Stimulated activated CD4-positive, alpha-beta T cell treated with anti-CD3 and anti-CD28 coated beads, Interleukin-12 subunit alpha, Interleukin-12 subunit beta, amount 100 ng/mL, for 48 hours (primary cell): ENCODE measurements at regions not wholly inside any gene's neighbourhood (a gene's known extent, or its start where the extent isn't known, plus 50 kb on each side); places are given as distances from the start of the nearest gene placed in this dataset.

Experiments
- DNase-seq, 3 donors: peaks; one replicate each; pipeline ENCODE4 v3.0.0-alpha.2; 2020; ENCODE audit warnings: low read depth in 2 of 3, low spot score in 1 of 3

DNA sequence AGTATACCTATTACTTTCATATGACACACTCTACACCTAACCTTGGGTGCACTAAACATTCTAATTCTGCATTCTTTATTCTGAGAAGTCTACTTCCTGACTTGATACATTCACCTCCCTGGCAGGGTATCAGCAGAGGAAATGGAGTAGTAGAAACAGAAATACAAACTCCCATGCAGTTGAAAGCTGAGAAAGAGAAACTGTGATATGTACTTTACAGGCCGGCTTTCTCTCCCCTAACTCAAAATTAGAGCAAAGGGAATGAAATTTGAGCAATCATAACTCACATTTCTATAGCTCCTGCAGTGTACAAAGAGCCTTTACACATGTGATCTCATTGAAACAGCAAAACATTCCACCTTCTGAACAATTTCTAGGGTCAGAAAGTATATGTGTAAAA lies 135.5 kb upstream of the COL8A1 start:
- no peak for DNase-seq

DNA sequence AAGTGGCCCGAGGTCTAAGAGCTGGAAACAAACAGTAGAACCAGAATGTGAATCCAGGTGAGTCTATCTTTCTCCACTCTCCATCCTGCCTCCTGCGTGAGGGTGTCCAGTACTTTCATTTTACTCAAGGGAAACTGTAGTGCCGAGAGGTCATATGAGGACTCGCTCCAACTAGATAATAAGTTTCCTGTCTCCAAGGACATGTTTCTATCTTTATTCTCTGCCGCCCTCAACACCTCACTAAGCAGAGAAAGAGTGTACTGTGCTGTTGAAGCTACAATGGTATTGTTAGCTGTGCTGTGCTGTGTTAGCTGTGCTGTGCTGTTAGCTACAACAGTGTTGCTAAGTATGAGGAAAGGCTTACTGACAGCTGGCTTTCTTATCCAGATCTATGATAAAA lies 137.9 kb upstream of the COL8A1 start:
- DNase-seq, result no peak

DNA sequence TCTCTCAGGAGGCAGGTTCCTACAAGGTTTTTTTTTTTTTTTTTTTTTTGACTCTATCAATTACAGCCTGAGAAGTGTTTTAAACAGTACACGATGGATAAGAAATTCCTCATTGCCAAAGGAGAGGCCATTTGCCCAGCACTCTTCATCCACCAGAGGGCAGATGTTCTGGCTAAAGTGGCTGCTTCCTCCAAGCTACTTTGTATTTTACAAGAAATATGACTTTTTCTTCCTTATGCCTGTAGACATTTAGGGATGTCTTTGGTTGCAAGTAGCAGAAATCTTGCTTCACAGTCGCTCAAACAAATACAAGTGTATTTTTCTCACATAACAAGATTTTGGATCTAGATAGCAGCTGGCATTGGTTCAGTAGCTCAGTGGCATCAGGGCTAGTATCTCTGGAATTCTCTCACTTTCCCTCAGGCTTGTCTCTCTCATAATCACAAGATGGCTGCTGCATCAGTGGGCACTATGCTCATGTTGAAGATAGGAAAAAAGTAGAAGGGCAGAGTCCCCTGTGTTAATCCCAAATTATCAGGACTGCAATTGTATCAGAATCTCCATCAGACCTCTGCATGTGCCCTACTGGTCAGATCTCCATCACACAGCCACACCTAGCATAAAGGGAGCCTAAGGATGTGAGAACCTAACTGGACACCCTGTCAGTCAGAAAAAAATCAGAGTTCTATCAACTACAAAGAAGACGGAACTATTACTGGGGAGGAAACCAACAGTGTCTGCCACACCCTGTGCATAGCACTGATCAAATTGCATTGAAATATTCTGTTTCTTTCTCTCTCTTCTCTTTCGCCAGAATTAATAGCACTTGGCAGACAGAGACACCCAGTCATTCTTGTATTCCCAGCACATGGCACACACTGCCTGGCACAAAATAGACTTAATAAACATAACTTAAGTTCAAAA lies 138.9 kb upstream of the COL8A1 start:
- DNase-seq, result no peak

DNA sequence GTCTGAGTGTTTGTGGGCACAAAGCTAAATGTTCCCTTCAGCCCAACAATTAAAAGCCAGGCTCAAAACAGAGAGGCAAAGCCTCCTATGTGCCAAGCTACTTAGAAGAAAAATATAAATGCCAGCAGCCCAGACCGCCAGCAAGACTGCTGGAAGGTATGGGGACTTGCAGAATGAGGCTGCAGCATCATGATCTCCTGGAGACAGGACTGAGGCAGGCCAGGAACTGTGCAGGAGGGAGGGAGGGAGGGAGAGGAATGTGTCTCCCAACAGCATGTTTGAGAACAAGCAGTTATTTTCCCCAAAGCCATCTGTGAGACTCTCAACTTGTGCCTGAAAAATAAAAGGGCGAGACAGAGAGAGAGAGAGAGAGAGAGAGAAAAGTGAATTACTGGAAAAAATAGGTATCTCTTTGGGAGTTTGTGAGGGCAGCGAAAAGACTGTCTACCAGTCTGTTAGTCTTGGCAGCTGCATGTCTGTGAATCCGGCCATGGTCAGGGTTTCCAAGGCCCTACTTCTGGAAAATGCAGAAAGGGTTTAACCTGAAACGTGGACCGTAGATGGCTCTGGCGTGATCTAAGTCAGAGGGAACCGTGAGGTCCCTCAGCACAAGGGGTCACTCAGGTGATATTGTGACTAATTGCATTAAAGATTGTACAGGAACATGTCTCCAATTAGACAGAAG lies 139.7 kb upstream of the COL8A1 start:
- no peak for DNase-seq

DNA sequence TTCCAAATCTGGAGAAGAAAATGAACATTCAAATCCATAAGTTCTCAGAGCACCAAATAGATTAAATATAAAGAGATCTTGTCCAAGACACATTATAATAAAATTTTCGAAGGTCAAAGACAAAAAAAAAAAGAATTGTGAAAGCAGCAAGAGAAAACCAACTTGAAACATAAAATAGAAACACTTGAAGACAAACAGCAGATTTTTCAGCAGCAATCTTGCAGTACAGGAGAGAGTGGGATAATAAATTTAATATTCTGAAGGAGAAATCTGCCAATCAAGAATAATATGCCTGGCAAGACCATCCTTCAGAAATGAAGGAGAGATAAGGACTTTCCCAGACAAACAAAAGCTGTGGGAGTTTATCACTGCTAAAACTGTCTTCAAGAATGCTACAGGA lies 150.5 kb upstream of the COL8A1 start:
- DNase-seq, result no peak

DNA sequence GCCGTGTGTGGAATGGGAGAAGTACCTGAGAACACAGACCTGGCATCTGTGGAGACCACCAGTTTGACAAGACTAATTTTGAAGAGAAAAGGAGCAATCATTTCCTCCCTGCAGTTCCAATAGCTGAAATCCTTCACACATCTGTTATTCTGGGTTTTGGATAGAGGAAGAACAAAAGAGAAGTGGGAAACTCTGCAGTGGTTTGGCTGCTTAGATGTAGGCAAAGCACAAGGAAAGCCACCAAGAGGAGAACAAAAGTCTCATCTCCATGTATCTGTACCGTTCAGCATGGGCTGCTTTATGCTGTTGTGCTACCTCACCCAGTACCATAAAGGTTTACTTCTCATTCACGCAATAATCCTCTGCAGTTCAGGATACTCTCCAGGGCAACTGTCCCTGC lies 153.1 kb upstream of the COL8A1 start:
- DNase-seq, result no peak

DNA sequence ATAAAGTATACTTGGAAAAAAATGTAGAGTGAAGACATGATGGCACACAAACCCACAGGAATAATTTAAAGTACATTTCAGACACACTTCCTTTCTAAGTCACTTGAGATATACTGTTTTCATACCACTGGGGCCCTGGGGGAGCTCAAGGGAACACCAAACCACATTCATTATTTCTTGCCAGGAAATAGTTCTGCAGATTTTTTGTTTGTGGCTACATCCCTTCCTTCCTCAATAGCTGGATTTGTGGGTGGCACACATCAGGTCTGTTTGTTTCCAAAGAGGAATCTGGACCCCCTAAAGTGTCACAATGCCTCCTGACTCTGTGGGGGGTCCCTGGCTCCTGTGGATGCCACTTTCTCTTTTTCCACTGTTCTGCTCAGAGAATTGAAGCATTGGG lies 153.5 kb upstream of the COL8A1 start:
- no peak for DNase-seq

DNA sequence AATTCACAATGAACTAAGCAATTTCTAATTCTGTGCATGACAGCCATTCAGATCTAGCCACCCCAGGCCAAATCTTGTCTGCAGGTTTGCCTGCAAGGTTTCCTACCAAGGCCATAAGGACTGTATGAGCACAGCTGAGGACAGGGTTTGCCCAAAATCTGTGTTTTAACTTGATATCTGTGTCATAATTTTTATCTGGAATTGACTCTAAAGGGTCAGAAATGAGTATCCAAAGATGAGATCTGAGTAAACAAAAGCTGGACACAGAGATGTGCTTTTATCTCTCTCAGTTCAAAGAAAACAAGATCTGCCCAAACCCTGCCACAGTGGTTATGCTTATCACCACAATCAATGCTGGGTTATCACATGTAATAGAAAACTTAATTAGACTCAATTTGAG lies 154.6 kb upstream of the COL8A1 start:
- no peak for DNase-seq

DNA sequence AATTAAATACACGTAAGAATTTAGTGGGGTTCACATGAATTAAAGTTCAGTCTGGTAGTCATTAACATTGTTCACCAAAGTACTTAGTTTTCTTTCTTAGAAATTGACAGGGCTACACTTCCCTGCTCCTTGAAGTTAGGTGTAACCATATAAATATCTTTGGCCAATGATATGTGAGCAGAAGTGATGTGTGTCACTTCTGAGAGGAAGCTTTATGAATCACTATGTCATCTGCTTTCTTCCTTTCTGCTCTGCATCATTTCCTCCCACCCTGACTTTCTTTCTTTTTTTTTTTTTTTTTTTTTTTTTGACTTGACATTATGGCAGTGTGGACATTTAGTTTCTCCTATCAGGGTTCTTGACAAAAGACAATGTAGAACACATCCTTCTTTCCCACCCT lies 156.2 kb upstream of the COL8A1 start:
- no peak for DNase-seq

DNA sequence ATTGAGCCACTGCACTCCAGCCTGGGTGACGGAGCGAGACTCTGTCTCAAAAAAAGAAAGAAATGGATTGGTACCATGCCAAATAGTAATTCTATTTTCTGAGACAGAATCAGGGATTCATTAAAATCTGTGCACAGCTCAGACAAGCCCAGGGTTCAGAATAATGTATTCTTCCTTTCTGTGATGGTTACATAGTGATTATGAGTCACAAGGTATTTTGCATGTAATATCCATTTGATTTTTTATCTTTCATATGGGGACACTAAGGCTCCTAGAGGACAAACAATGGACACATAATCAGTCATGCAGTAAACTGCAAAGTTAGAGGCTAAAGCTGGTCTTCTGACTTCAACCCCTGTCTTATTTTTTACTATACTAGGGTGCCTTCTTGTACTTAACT lies 156.8 kb upstream of the COL8A1 start:
- DNase-seq, result no peak

DNA sequence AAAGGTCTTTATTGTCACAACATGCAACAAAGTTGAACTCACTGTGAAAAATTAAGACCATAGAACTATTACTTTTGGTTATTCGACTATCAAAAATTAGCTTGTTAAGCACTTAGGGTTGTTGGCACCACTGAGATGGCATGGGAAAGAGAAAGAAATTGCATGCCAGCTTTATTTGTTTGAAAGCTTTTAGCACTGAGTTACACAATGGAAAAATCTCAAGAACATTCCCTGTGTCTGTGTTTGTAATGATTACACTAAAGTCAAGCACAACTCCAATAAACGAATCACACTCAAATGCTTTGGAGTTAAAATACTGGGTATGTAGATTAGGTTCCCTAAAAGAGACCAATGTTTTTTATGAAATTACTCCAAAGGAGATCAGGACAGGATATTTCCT lies 158.6 kb upstream of the COL8A1 start:
- no peak for DNase-seq

DNA sequence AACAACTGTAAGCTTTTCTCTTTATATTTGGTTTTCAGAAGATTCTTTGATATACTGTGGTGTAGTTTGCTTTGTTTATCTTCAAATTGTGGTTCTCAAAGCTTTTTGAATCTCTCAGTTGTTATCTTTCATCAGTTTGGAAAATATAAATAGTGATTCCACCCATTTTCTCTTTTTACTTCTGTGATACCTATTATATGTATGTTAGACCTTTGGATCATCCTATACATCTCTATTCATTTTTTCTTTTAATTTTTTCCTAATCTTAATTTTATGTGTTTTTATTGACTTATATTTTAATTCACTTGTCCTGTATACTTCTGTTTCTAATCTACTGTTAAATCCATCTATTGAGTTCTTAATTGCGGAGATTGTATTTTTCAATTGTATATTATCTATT lies 160.7 kb upstream of the COL8A1 start:
- no peak for DNase-seq

DNA sequence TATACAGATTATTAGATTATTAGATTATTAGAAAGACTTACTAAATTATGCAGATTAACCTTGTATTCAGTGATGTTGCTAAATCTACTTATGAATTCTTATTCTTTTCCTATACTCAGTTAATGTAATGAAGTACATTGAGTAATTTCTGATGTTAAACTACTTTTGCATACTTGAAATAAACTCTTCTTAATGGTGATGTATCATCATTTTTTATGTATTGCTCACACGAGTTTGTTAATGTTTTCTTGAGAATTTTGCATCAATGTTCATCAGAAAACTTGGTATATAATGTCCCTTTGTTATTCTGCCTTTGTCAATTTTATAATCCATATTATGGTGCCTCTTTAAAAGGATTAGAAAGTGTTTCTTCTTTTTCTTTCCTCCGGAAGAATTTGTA lies 163.2 kb upstream of the COL8A1 start:
- DNase-seq, result no peak

DNA sequence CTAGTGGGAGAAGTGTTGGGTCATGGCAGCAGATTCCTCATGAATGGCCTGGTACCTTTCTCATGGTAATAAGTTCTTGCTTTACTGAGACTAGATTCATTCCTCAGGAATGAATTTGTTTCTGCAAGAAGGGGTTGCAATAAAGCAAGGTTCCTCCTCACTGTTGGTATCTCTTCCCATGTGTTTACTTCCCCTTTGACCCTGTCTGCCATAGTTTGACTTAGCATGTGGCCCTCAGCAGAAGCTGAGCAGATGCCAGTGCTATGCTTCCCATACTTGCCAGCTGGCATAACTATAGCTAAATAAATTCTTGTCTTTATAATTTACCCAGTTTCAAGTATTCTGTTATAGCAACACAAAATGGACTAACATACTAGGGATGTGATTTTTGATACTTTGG lies 163.6 kb upstream of the COL8A1 start:
- no peak for DNase-seq

DNA sequence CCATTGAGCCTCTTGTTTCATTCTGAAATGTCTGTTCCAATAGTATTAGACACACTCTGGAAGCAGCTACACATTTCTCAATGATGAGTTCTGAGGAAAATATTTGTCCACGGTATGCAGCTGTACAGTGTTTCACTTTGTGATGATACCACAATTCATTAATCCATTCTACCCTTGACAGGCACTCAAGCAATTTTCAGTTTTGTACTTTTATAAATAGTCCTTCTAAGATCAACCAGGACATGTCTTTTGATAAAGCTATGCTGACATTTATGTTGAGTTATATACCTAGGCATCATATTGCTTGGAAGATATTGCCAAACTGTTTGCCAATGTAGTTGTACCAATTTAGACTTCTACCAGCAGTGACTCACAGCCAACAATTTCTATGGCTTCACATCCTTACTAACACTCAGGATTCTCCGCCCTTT lies 165.1 kb upstream of the COL8A1 start:
- no peak for DNase-seq

DNA sequence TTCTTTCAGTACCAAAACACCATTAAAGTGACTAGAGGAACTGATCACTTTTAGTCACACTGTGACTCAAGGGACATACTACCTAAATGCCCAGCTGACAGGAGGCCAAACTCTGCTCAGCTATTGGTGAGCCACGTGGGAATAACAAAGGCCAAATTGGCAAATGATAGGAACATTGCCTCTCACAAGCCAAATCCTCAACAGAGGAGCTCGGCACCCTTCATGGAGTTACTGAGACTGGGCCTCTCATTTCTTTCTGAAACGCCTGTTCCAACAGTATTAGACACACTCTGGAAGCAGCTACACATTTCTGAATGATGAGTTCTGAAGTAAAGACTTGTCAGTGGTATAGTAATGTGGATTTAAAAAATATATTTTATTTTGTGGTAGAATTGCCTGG lies 166.0 kb upstream of the COL8A1 start:
- DNase-seq, result no peak

DNA sequence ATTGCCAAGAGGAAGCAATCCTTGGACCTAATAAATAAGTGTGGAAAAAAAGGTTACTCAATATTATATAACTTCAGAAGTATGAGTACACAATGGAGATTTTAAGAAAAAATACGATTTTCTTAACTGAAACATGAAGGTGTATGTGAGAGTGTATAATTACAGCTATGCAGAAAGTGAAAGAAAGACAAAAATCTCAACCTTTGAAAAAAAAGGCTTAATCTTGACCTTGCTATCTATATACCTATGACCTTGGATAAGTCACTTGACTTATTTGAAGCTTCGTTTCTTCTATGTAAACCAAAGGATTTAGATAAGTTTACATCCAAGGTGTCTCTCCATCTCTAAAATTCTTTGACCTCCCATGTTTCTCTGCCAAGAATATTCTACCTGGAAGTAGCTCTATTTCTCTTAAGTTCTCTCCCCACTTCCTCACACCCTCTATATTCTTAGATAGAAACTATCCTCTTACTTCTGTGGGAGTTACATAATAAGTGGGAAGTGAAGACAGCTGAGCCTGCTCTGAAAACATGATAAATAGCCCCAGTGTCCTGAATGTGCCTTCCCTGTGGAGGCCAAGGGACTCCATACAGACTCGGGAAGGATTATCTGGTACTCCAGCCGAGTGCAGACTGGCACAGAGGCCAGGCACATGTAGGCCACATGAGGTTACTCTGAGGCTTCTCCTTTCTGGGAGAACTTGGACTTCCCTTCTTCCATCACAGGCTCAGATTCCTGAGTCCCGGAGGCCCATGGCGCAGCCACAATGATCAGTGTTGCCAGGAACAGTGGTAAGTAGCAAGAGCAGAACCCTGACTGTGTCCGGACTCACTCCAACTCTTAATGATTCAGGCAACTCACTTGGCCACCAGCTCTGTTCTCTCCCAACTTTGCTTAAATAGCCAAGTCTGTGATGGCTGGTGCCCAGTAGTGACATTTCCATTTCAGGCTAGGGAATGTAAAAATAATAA lies 166.8 kb upstream of the COL8A1 start:
- no peak for DNase-seq

DNA sequence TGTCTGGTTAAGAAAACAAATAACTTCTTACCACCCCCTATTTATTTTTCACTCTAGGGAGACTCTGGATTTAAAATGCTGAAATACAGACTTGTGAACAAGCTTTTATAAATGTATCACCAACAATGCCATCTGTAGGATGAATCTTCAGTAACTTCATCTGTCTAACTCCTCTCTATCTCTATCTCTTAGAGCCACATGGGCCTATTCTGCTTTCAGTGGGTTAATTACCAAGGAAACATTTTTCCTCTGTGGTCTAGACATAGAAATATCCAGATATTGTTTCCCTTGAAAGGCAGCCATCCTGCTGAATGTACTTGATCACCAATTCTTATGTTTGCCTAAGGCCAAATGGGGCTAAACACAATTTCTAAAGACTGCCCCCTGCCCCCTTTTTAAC lies 167.6 kb upstream of the COL8A1 start:
- DNase-seq, result no peak

DNA sequence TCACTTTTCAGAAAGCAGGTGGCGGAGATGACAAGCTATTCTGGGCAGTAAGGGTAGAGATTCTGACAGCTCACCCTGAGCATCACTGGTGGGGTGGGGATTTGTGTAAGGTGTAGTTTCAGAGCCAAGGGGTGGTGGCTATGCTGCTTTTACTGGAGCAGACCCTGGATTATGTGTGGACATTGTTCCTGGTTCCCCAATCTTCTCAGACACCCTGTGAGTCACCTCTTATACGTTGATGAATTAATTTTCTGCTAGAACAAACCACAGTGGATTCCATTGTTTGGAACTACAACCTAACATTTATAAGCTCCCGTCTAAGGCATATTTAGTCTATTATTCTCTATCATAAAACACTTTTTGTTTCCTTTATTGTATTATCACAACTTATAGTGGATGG lies 169.5 kb upstream of the COL8A1 start:
- DNase-seq, result no peak

DNA sequence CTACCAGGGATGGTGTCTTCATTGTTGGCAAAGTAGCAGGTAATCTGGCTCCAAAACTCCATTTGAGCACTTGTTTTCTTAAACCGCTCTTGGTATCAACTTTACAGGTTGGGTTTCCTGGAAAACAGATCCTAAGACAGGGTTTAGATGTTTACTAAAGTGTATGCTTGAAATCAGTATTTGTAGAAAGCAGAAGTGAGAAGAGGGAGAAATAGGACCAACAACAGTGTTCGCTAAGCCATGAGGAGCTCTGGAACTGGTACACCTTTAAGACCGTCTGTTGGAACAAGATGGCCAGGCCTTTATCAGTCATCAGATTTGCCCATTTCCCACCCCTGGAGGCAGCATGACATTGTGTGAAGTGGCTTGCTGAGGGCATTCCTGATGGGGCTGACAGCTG lies 171.0 kb upstream of the COL8A1 start:
- DNase-seq, result no peak

DNA sequence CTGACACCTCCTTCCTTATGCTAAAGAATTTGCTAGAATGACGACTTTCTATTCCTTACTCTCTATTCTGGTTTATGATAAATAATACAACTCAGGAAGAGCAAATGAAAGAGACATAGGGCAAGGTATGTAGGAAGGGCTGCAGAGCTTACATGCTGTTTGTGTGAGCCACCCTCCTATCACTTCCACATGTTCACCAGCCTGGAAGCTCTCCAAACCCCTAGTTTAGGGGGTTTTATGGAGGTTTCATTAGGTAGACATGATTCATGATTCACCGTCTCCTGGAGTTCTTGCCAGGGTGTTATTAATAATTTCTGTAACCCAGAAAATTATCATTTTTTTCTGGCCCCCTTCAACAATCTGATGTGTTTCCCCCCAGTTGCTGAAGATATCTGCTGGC lies 172.1 kb upstream of the COL8A1 start:
- DNase-seq, result no peak

DNA sequence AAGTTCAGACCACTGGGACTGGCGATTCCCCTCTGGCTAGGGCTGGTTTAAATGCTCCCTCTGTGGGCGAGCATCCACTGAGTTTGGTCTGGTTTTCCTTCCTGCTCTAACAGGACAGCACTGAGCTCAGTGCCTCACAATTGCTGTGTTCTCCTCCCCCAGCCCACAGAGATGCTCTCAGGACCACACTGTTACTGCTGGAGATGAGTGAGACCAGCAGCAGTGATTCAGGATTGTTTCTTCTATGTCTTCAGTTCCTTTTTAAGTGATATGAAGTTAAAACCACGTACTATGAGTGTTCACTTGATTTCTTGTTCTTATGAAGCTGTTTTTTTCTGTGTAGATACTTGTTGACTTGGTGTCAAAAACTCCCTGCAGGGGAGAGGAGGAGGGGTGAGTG lies 180.4 kb upstream of the COL8A1 start:
- no peak for DNase-seq
